CD4-positive, alpha-beta memory T cell (primary cell): ENCODE measurements at regions not wholly inside any gene's neighbourhood (a gene's known extent, or its start where the extent isn't known, plus 50 kb on each side); places are given as distances from the start of the nearest gene placed in this dataset.

Experiments used
- CTCF ChIA-PET: fragments of 350-600 bp; sonication (Branson Sonifier 250); formaldehyde crosslinking; loops from one replicate; lab custom pipeline; 2021; ENCODE audit warnings: inconsistent platforms; ENCODE audit not compliant: partially characterized antibody; lab: Charles Lee
- POLR2A ChIA-PET: fragments of 350-600 bp; sonication (Branson Sonifier 250); formaldehyde crosslinking; loops from one replicate; lab custom pipeline; 2021; ENCODE audit not compliant: partially characterized antibody; lab: Charles Lee
- DNase-seq, 5 donors: peaks; one replicate each; pipeline versions ENCODE4 v3.0.0 to v3.0.0-alpha.2; 2020 to 2022; ENCODE audit warnings: mixed read lengths in 1 of 5
- H3K27ac ChIP-seq: one replicate; pipeline ENCODE4 v1.7.0; 2013; ENCODE audit warnings: low read depth, low read length
- H3K27me3 ChIP-seq: 2 replicates; pipeline ENCODE4 v1.7.0; 2013; ENCODE audit warnings: mild to moderate bottlenecking, low read length, moderate library complexity; ENCODE audit not compliant: insufficient read depth
- H3K36me3 ChIP-seq: 2 replicates; pipeline ENCODE4 v1.7.0; 2013; ENCODE audit warnings: mild to moderate bottlenecking, low read length, moderate library complexity; ENCODE audit not compliant: insufficient read depth
- H3K4me1 ChIP-seq: 2 replicates; pipeline ENCODE4 v1.7.0; 2013; ENCODE audit warnings: mild to moderate bottlenecking, low read length, moderate library complexity; ENCODE audit not compliant: insufficient read depth
- H3K4me3 ChIP-seq, 2 donors: one replicate each; pipeline ENCODE4 v1.7.0; 2013; ENCODE audit warnings: low read length in 2 of 2, mild to moderate bottlenecking in 1 of 2
- H3K9me3 ChIP-seq, 2 donors: one replicate each; pipeline ENCODE4 v1.7.0; 2013; ENCODE audit warnings: low read length in 2 of 2, control low read depth in 1 of 2; ENCODE audit not compliant: control insufficient read depth in 1 of 2
- H3K27ac Mint-ChIP-seq, 7 donors: one replicate each; pipeline ENCODE4 v1.8.0; 2020 to 2021; ENCODE audit warnings: mixed read lengths in 7 of 7, mild to moderate bottlenecking in 6 of 7, inconsistent platforms in 3 of 7, moderate library complexity in 3 of 7
- H3K27me3 Mint-ChIP-seq, 2 donors: one replicate each; pipeline ENCODE4 v1.8.0; 2020 to 2021; ENCODE audit warnings: mixed read lengths in 2 of 2
- H3K36me3 Mint-ChIP-seq, 2 donors: one replicate each; pipeline ENCODE4 v1.8.0; 2020 to 2021; ENCODE audit warnings: mixed read lengths in 2 of 2, inconsistent platforms in 1 of 2, mild to moderate bottlenecking in 1 of 2
- H3K4me1 Mint-ChIP-seq, 4 donors: one replicate each; pipeline ENCODE4 v1.8.0; 2020 to 2021; ENCODE audit warnings: mixed read lengths in 4 of 4, mild to moderate bottlenecking in 1 of 4
- H3K4me3 Mint-ChIP-seq, 8 donors: one replicate each; pipeline ENCODE4 v1.8.0; 2020 to 2021; ENCODE audit warnings: mixed read lengths in 8 of 8, mild to moderate bottlenecking in 7 of 8, moderate library complexity in 6 of 8, inconsistent platforms in 3 of 8
- H3K9me3 Mint-ChIP-seq, 8 donors: one replicate each; pipeline ENCODE4 v1.8.0; 2020 to 2021; ENCODE audit warnings: mixed read lengths in 8 of 8, mild to moderate bottlenecking in 5 of 8, inconsistent platforms in 3 of 8, moderate library complexity in 1 of 8
- intact Hi-C: fragments of 100-400 bp; cut with micrococcal nuclease; formaldehyde crosslinking; loops from one replicate; pipeline ENCODE4 v1.15.1; 2023

DNA sequence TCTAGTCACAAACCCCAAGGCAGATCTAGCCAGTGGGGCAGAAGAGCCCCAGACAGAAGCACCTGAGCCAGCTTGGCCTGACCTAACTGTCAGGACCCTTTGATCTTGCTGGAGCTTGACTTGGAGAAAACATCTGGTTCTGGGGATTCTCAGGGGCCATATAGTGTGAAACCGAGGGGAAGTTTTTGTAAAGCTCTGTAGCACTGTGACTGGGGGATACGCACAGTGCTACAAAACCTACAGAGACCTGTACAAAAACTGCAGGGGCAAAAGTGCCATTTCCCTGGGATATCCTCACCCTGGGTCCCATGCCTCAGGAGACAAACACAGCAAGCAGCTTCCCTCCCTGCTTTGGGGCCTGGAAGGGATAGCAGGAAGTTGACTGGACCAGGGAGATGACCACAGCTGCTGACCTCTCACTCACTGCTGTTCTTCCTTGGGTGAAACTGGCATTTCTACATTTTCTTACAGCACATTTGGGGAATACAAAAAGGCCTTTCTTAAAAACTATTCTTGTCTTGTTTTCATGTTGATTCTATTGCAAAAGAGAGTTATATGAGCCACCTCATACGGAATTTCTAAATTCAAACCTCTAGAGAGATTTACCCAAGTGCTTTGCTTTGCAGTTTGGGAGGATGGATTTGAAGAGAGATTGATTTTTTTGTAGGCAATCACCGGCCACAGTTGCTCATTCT lies 140.0 kb downstream of the DAD1 start:
- intact Hi-C loops, result no loop called here
- no peak overlapping the region for H3K27ac ChIP-seq
- DNase-seq, result no peak

DNA sequence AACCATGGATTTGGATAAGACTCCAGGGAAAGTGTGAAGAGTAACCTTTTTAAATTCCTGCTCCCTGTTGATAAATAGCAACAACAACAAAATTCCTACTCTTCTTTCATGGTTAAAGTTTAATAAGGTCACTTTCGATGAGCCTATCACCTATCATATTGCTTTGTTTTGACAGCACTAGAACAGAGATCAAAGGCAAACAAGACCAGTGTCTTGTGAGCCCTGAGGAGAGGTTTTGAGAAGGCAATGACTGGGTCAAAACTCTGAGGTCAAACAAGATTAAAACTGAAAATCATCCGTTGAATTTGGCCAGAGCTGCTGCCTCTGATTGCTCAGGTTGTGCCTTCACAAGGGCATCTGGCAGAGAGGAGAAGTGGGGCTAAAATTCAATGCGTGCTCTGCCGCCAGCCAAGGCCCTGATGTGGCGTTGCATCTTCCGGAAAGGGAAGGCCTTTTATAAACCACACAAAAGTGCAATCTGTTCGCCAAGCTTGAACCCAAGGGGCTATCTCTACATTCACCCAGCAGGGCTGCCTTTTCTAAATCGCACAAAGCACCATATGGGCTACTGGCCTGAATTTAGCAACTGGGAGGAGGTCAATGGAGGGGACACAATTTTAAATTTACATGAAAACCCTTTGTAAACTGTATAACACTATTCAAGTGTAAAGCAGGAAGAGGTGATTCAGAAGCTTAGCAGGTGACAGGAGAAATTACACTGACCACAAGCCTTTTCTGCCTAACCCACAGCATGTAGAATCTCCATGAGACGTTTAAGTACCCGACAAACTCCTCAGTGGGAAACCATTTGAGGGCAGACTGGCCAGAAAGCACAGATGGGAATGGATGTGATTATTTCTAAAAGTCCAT lies 140.8 kb downstream of the DAD1 start:
- intact Hi-C loops, result no loop called here

More for the DNA sequence above, 140.0 kb downstream of the DAD1 start:
- H3K27ac Mint-ChIP-seq, result no peak overlapping the region
- H3K9me3 ChIP-seq, result no peaks in the 10 kb centered on the region
- H3K36me3 ChIP-seq, result no peaks in the 10 kb centered on the region
- no peaks in the 10 kb centered on the region for H3K36me3 Mint-ChIP-seq
- no peaks in the 10 kb centered on the region for H3K9me3 Mint-ChIP-seq
- H3K4me1 Mint-ChIP-seq, result no peaks in the 10 kb centered on the region
- no peak overlapping the region for H3K4me3 Mint-ChIP-seq
- H3K4me3 ChIP-seq, result no peak overlapping the region
- CTCF ChIA-PET, result no interaction called here
- H3K4me1 ChIP-seq, result no peaks in the 10 kb centered on the region
- H3K27me3 Mint-ChIP-seq, result no peaks in the 10 kb centered on the region
- H3K27me3 ChIP-seq, result no peaks in the 10 kb centered on the region
- POLR2A ChIA-PET, result no interaction called here

DNA sequence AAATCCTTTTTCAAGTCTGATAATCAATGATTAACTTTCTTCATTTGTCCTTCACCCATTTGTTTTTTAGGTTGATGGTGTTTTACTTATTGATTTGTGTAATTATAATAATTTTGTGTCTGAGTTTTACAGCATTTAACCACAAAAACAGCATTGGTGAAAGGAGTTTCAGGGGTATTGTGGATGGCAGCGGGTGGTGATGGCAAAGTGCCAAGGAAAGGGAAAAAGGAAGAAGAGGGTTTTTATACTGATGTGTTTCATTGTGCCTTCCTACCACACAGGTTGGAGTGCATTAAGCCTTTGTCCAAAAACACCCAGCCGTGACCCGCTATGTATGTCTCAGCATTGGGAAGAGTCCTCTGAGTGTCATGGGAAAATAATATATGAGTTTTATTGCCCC lies 150.3 kb downstream of the DAD1 start:
- Histone ChIP-seq H3K27ac (no peak overlapping the region), H3K4me1 (no peaks in the 10 kb centered on the region), H3K36me3 (no peaks in the 10 kb centered on the region), H3K4me3 (no peak overlapping the region), H3K27me3 (no peaks in the 10 kb centered on the region), H3K9me3 (no peaks in the 10 kb centered on the region)
- ChIA-PET POLR2A (no interaction called here), CTCF (no interaction called here)
- H3K27ac Mint-ChIP-seq, result no peak overlapping the region
- H3K27me3 Mint-ChIP-seq, result no peaks in the 10 kb centered on the region
- no peaks in the 10 kb centered on the region for H3K36me3 Mint-ChIP-seq
- H3K4me1 Mint-ChIP-seq, result no peaks in the 10 kb centered on the region
- H3K4me3 Mint-ChIP-seq, result no peak overlapping the region
- DNase-seq, result no peak
- H3K9me3 Mint-ChIP-seq, result no peaks in the 10 kb centered on the region
- intact Hi-C loops, result no loop called here

More for the DNA sequence above, 140.8 kb downstream of the DAD1 start:
- POLR2A ChIA-PET, result no interaction called here
- Mint-ChIP-seq H3K36me3 (no peaks in the 10 kb centered on the region), H3K9me3 (no peaks in the 10 kb centered on the region), H3K27me3 (no peaks in the 10 kb centered on the region), H3K4me3 (no peak overlapping the region), H3K4me1 (no peaks in the 10 kb centered on the region), H3K27ac (no peak overlapping the region)
- H3K4me3 ChIP-seq, result no peak overlapping the region
- no peak overlapping the region for H3K27ac ChIP-seq
- H3K36me3 ChIP-seq, result no peaks in the 10 kb centered on the region
- DNase-seq, result no peak
- CTCF ChIA-PET, result no interaction called here
- no peaks in the 10 kb centered on the region for H3K27me3 ChIP-seq
- H3K9me3 ChIP-seq, result no peaks in the 10 kb centered on the region
- H3K4me1 ChIP-seq, result no peaks in the 10 kb centered on the region

DNA sequence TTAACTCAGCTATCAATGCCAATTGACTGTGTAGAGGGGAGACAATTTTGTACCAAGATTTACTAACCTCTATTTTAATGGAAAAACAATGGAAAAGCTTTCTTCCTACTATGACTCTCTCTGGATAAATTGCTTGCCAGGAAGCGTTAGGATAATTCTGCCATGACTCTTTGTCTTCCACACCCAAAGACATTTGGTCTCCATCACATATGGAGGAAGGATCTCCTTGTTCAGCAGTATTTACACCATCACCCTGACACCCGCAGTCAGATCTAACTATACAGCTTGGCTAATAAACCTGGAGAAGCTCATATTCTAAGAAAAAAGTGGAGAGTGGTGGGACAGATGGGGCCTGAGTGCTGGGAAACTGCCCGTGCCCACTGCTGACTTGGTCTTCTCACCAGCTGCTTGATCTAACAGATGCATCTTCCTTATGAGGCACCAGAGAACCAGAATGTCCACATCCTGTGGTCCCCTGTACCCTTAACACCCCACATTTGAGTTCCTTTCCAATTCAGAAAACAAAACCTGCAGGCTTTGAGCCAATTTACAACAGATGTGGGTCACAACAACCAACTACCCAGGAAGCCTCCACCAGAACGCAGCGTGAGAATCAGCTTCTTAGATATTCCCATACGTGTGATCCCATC lies 154.0 kb downstream of the DAD1 start:
- Histone ChIP-seq H3K27me3 (no peaks in the 10 kb centered on the region), H3K36me3 (no peaks in the 10 kb centered on the region), H3K4me3 (no peak overlapping the region), H3K27ac (no peak overlapping the region), H3K9me3 (no peaks in the 10 kb centered on the region), H3K4me1 (no peaks in the 10 kb centered on the region)
- H3K36me3 Mint-ChIP-seq, result no peaks in the 10 kb centered on the region
- H3K27me3 Mint-ChIP-seq, result no peaks in the 10 kb centered on the region
- no peak overlapping the region for H3K4me3 Mint-ChIP-seq
- no peaks in the 10 kb centered on the region for H3K4me1 Mint-ChIP-seq
- peak in 1 of 5 donors; percentile 20 for DNase-seq
- no peaks in the 10 kb centered on the region for H3K9me3 Mint-ChIP-seq
- intact Hi-C loops, result no loop called here
- H3K27ac Mint-ChIP-seq, result no peak overlapping the region
- ChIA-PET POLR2A (no interaction called here), CTCF (no interaction called here)

DNA sequence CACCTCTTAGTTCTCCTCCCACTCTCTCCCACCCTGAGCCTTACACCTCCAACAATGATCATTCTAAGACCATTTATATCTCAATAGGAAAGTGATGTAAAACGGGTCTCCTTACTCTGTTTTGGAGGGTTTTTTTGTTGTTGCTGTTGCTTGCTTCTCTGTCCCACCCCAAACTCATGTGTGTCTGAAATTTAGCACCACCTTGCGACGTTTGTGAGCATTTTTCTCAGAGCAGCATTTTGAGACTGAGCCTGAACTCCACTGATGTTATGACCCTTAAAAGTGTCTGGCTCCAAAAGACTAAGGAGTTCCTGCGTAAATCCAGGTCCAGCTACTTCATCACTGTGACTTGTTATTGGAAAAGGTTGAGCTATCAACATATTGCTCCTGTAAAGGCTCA lies 155.0 kb downstream of the DAD1 start:
- Histone ChIP-seq H3K4me3 (no peak overlapping the region), H3K36me3 (no peaks in the 10 kb centered on the region), H3K27me3 (no peaks in the 10 kb centered on the region), H3K4me1 (no peaks in the 10 kb centered on the region), H3K27ac (no peak overlapping the region), H3K9me3 (no peaks in the 10 kb centered on the region)
- CTCF ChIA-PET, result no interaction called here
- intact Hi-C loops, result no loop called here
- Mint-ChIP-seq H3K27me3 (no peaks in the 10 kb centered on the region), H3K36me3 (no peaks in the 10 kb centered on the region), H3K27ac (no peak overlapping the region), H3K4me1 (no peaks in the 10 kb centered on the region), H3K4me3 (no peak overlapping the region), H3K9me3 (no peaks in the 10 kb centered on the region)
- POLR2A ChIA-PET, result no interaction called here
- DNase-seq, result no peak

DNA sequence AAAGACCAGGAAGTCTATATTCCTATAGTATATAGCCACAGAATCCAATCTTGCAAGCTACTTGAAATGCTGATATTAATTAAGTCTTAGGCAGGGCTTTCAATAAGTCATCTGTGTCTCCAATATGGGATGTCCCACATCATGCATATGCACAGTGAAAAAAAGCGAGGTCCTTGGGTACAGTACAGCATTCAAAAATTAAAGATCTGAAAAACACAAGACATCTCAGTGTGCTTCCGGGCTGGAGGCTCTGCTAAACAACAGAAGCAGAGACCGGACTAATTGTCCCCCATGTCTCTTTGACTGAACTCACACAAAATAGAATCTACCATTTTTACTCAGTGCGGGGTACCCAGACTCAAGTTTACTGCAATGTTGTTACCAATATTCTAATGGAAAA lies 156.0 kb downstream of the DAD1 start:
- no peak overlapping the region for H3K27ac ChIP-seq
- H3K4me1 Mint-ChIP-seq, result no peaks in the 10 kb centered on the region
- no peak for DNase-seq

DNA sequence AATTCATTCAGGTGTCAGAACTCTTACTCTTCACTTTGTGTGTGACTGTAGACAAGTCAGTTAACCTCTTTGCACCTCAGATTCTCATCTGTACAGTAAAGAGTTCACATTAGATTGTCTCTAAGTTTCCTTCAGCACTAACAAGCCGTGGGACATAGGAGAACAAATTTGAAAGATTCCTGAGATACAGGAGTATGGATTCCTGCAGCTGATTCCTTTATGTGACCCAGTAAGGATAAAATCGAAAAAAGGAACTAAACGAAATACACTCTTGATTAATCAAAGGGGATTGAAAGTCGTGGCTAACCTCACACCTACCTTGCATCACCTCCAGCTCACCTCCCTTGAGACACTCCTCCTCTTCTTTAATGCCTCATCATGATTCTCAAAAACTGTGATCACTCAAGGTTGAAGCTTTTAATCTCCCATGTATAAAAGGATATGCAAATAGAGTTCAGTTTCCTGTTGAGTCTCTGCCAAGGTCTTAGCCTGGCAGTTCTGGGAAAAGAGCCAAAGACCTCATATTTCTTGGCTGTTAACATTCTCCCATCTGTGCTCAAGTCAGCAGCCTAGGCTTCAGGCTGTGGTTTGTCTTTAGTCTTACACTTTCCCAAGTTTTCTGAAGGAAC lies 156.6 kb downstream of the DAD1 start:
- H3K27ac ChIP-seq, result no peak overlapping the region
- H3K9me3 Mint-ChIP-seq, result no peaks in the 10 kb centered on the region
- H3K27me3 Mint-ChIP-seq, result no peaks in the 10 kb centered on the region
- H3K4me1 Mint-ChIP-seq, result no peaks in the 10 kb centered on the region
- H3K36me3 ChIP-seq, result no peaks in the 10 kb centered on the region
- H3K36me3 Mint-ChIP-seq, result no peaks in the 10 kb centered on the region
- DNase-seq, result no peak
- H3K9me3 ChIP-seq, result no peaks in the 10 kb centered on the region
- intact Hi-C loops, result no loop called here
- H3K27me3 ChIP-seq, result no peaks in the 10 kb centered on the region
- H3K4me3 Mint-ChIP-seq, result no peak overlapping the region
- no peak overlapping the region for H3K27ac Mint-ChIP-seq
- CTCF ChIA-PET, result no interaction called here
- H3K4me1 ChIP-seq, result no peaks in the 10 kb centered on the region
- no peak overlapping the region for H3K4me3 ChIP-seq
- POLR2A ChIA-PET, result no interaction called here

More for the DNA sequence above, 156.0 kb downstream of the DAD1 start:
- intact Hi-C loops, result no loop called here
- CTCF ChIA-PET, result no interaction called here
- Histone ChIP-seq H3K4me1 (no peaks in the 10 kb centered on the region), H3K9me3 (no peaks in the 10 kb centered on the region), H3K4me3 (no peak overlapping the region), H3K36me3 (no peaks in the 10 kb centered on the region), H3K27me3 (no peaks in the 10 kb centered on the region)
- POLR2A ChIA-PET, result no interaction called here
- Mint-ChIP-seq H3K27me3 (no peaks in the 10 kb centered on the region), H3K36me3 (no peaks in the 10 kb centered on the region), H3K4me3 (no peak overlapping the region), H3K9me3 (no peaks in the 10 kb centered on the region), H3K27ac (no peak overlapping the region)
